ENCODE measurements at regions not wholly inside any gene's neighbourhood (a gene's known extent, or its start where the extent isn't known, plus 50 kb on each side); places are given as distances from the start of the nearest gene placed in this dataset.

- H3K9me3 ChIP-seq (ENCODE audit: control insufficient read depth, low read depth, low read length): no peaks in the 10 kb centered on the region
- H2BK20ac ChIP-seq (ENCODE audit: low read depth, low read length, poor library complexity, severe bottlenecking): no peak overlapping the region
- H2BK120ac ChIP-seq (ENCODE audit: low read depth, low read length, poor library complexity, severe bottlenecking): no peak overlapping the region
- DNase-seq: no peak
- H4K20me1 ChIP-seq (ENCODE audit: control insufficient read depth, insufficient read depth, insufficient read length): no peaks in the 10 kb centered on the region
- no peak overlapping the region for H3K14ac ChIP-seq (ENCODE audit: insufficient read depth, low read length)
- H2BK12ac ChIP-seq (ENCODE audit: insufficient read length, low read depth, low read length): no peak overlapping the region
- Mint-ChIP-seq H3K36me3 (ENCODE audit: insufficient read depth in 1 of 3, low read depth in 3 of 3) (peaks cover 5% of the 10 kb centered on the region in 3 experiments; a peak in 4 of 7 replicates), H3K27ac (no peak overlapping the region), H3K4me1 (peaks cover 8 to 9% of the 10 kb centered on the region in 2 experiments; a peak in 3 of 4 replicates), H3K9me3 (peaks cover 4 to 5% of the 10 kb centered on the region in 2 experiments), H3K4me3 (no peak overlapping the region), H3K27me3 (ENCODE audit: low read depth) (peaks cover 4% of the 10 kb centered on the region)
- H3K27ac ChIP-seq (ENCODE audit: insufficient read length, low read depth, low read length): no peak overlapping the region
- H3K4me1 ChIP-seq (ENCODE audit: insufficient read depth, low read length): no peaks in the 10 kb centered on the region; the same call in 1 of the 2 replicates
- no peak overlapping the region for H3K56ac ChIP-seq (ENCODE audit: insufficient read length, low read depth, low read length)
- no peak overlapping the region for H2BK15ac ChIP-seq (ENCODE audit: low read depth, low read length)
- no peak for TF ChIP-seq CTCF (conservative IDR thresholded peaks at IDR 0.05)
- H3K27me3 ChIP-seq (ENCODE audit: insufficient read depth, low read length): no peaks in the 10 kb centered on the region
- no peaks in the 10 kb centered on the region for H3K79me1 ChIP-seq (ENCODE audit: insufficient read depth, low read depth, low read length, poor library complexity, severe bottlenecking)
- H2AK5ac ChIP-seq (ENCODE audit: insufficient read length, low read length): no peak overlapping the region
- H3K23ac ChIP-seq (ENCODE audit: insufficient read length, low read depth, low read length): no peak overlapping the region
- WGBS (ENCODE audit: extremely low coverage, insufficient read length, low lambda C conversion rate): no CpG with 5 or more reads among the region's 4 CpGs
- H3K4ac ChIP-seq (ENCODE audit: low read depth, low read length): no peak overlapping the region
- no peaks in the 10 kb centered on the region for H3K79me2 ChIP-seq (ENCODE audit: insufficient read depth, low read length)
- no peak overlapping the region for H2AFZ ChIP-seq (ENCODE audit: low read length)
- no peak overlapping the region for H3K9ac ChIP-seq (ENCODE audit: extremely low read depth, insufficient read length, low read length)
- no peak overlapping the region for H2BK5ac ChIP-seq (ENCODE audit: insufficient read length, low read length)
- H3K4me2 ChIP-seq (ENCODE audit: insufficient read depth, insufficient read length, low read length): no peak overlapping the region
- no peak overlapping the region for H4K91ac ChIP-seq (ENCODE audit: insufficient read length, low read depth, low read length)
- no peak overlapping the region for H4K8ac ChIP-seq (replicated peaks; ENCODE audit: insufficient read length, low read depth, low read length)
- no peak overlapping the region for H3K18ac ChIP-seq (ENCODE audit: insufficient read length, low read depth, low read length)
- no peak overlapping the region for H4K5ac ChIP-seq (ENCODE audit: insufficient read length, low read depth, low read length)
- H3T11ph ChIP-seq (ENCODE audit: low read length): no peak overlapping the region
- H3K23me2 ChIP-seq (ENCODE audit: insufficient read length, low read depth, low read length, poor library complexity, severe bottlenecking): no peaks in the 10 kb centered on the region
Observed at GRCh38 chr20:53848304-53848703, 222.1 kb downstream of the BCAS1 start.
